PC-9 (cell line): ENCODE measurements at regions not wholly inside any gene's neighbourhood (a gene's known extent, or its start where the extent isn't known, plus 50 kb on each side); places are given as distances from the start of the nearest gene placed in this dataset.

ENCODE experiments used
- BruUV-seq: library from RNA; stranded (reverse); fragments of 400-500 nt; replicated peaks from 2 replicates; lab custom pipeline; 2021; lab: Mats Ljungman, UMichigan
- CTCF ChIA-PET: fragments of 300-600 bp; sonication (Branson Sonifier 250); formaldehyde crosslinking; loops from one replicate; lab custom pipeline; 2022; ENCODE audit warnings: antibody characterized with exemption; lab: Charles Lee
- POLR2A ChIA-PET: fragments of 300-600 bp; sonication (Branson Sonifier 250); formaldehyde crosslinking; loops from one replicate; lab custom pipeline; 2022; ENCODE audit warnings: antibody characterized with exemption; ENCODE audit not compliant: unreplicated experiment; lab: Charles Lee
- DNase-seq, 2 experiments: peaks; one replicate each; pipeline versions ENCODE4 v3.0.0 to v3.0.0-alpha.2; 2015 to 2022; ENCODE audit warnings: mixed read lengths in 1 of 2
- H2AFZ ChIP-seq: fragments of 200-600 bp; sonication (generic); 2 replicates; pipeline ENCODE4 v1.8.1; 2017; ENCODE audit warnings: antibody characterized with exemption
- H3F3A ChIP-seq: fragments of 200-600 bp; sonication (generic); 2 replicates; pipeline ENCODE4 v1.8.1; 2017; ENCODE audit warnings: antibody characterized with exemption, mild to moderate bottlenecking, low read depth; ENCODE audit not compliant: insufficient read depth
- H3K27ac ChIP-seq: fragments of 200-600 bp; sonication (generic); 2 replicates; pipeline ENCODE4 v1.6.1; 2016; ENCODE audit warnings: mixed run types
- H3K27me3 ChIP-seq: fragments of 200-600 bp; sonication (generic); 2 replicates; pipeline ENCODE4 v1.6.1; 2016; ENCODE audit warnings: low read depth, mixed run types; ENCODE audit not compliant: insufficient read depth
- H3K36me3 ChIP-seq: fragments of 200-600 bp; sonication (generic); 2 replicates; pipeline ENCODE4 v1.6.1; 2016; ENCODE audit warnings: low read depth, mixed run types
- H3K4me1 ChIP-seq: fragments of 200-600 bp; sonication (generic); replicated peaks from 2 replicates; pipeline ENCODE4 v1.6.1; 2016; ENCODE audit warnings: mixed run types; ENCODE audit not compliant: insufficient read depth
- H3K4me2 ChIP-seq: fragments of 200-600 bp; sonication (generic); 2 replicates; pipeline ENCODE4 v1.6.1; 2017; ENCODE audit warnings: mixed run types
- H3K4me3 ChIP-seq: fragments of 200-600 bp; sonication (generic); 2 replicates; pipeline ENCODE4 v1.6.1; 2016; ENCODE audit warnings: mixed run types
- H3K79me2 ChIP-seq: fragments of 200-600 bp; sonication (generic); 2 replicates; pipeline ENCODE4 v1.6.1; 2017; ENCODE audit warnings: low read depth, mixed run types
- H3K9me2 ChIP-seq: fragments of 200-600 bp; sonication (generic); 2 replicates; pipeline ENCODE4 v1.8.1; 2017; ENCODE audit warnings: mild to moderate bottlenecking; ENCODE audit not compliant: insufficient read depth
- H3K9me3 ChIP-seq: fragments of 200-600 bp; sonication (generic); 2 replicates; pipeline ENCODE4 v1.8.1; 2016; ENCODE audit warnings: low read depth; ENCODE audit not compliant: insufficient read depth
- H4K20me1 ChIP-seq: fragments of 200-600 bp; sonication (generic); 2 replicates; pipeline ENCODE4 v1.8.1; 2017; ENCODE audit not compliant: insufficient read depth
- CTCF ChIP-seq: fragments of 200-600 bp; sonication (generic); conservative IDR thresholded peaks from 2 replicates; pipeline ENCODE4 v1.6.1; 2017; ENCODE audit warnings: mixed run types, antibody characterized with exemption, mild to moderate bottlenecking, moderate library complexity
- EZH2 ChIP-seq: fragments of 200-600 bp; sonication (generic); IDR thresholded peaks from 2 replicates; pipeline ENCODE4 v1.8.0; 2017; ENCODE audit warnings: antibody characterized with exemption, low read depth
- intact Hi-C: fragments of 100-400 bp; cut with micrococcal nuclease; formaldehyde crosslinking; loops from one replicate; pipeline ENCODE4 v1.10.0; 2022; ENCODE audit not compliant: unreplicated experiment

GRCh38 chr14:42023452-42023851, 416.8 kb downstream of the LRFN5 start:
- ChIA-PET CTCF (no interaction called here), POLR2A (no interaction called here)
- no peaks in the 10 kb centered on the region for H4K20me1 ChIP-seq
- no peaks in the 10 kb centered on the region for H3K36me3 ChIP-seq
- TF ChIP-seq CTCF (no peak), EZH2 (no peak)
- H3K9me2 ChIP-seq = no peaks in the 10 kb centered on the region
- no peak overlapping the region for H3K4me3 ChIP-seq
- no peak for DNase-seq
- BruUV-seq = no TSS peak
- no peaks in the 10 kb centered on the region; the same call in 1 of the 2 replicates for H3K9me3 ChIP-seq
- H3K79me2 ChIP-seq = no peaks in the 10 kb centered on the region
- H3K27ac ChIP-seq = no peak overlapping the region
- H3K4me1 ChIP-seq = no peaks in the 10 kb centered on the region
- intact Hi-C loops = no loop called here
- no peaks in the 10 kb centered on the region for H3F3A ChIP-seq
- no peak overlapping the region for H3K4me2 ChIP-seq
- H3K27me3 ChIP-seq = no peaks in the 10 kb centered on the region
- H2AFZ ChIP-seq = no peak overlapping the region

- ChIA-PET POLR2A (no interaction called here), CTCF (no interaction called here)
- intact Hi-C loops = no loop called here
- Histone ChIP-seq H3K4me3 (no peak overlapping the region), H3K9me2 (no peaks in the 10 kb centered on the region; the same call in 1 of the 2 replicates), H3K4me1 (no peaks in the 10 kb centered on the region), H3K9me3 (no peaks in the 10 kb centered on the region), H3K36me3 (no peaks in the 10 kb centered on the region), H3K27me3 (no peaks in the 10 kb centered on the region), H3F3A (no peaks in the 10 kb centered on the region), H3K27ac (no peak overlapping the region), H3K79me2 (no peaks in the 10 kb centered on the region), H3K4me2 (no peak overlapping the region), H4K20me1 (no peaks in the 10 kb centered on the region), H2AFZ (no peak overlapping the region)
- BruUV-seq = no TSS peak
- TF ChIP-seq EZH2 = no peak
- no peak for TF ChIP-seq CTCF
- no peak for DNase-seq
Observed at GRCh38 chr14:42014301-42014700, 407.6 kb downstream of the LRFN5 start.

GRCh38 chr14:42013559-42013958, 406.9 kb downstream of the LRFN5 start:
- Histone ChIP-seq H3K79me2 (no peaks in the 10 kb centered on the region), H3K4me1 (no peaks in the 10 kb centered on the region), H3K4me3 (no peak overlapping the region), H3K27me3 (no peaks in the 10 kb centered on the region), H4K20me1 (no peaks in the 10 kb centered on the region), H3K9me3 (no peaks in the 10 kb centered on the region), H3K27ac (no peak overlapping the region), H2AFZ (no peak overlapping the region), H3K9me2 (no peaks in the 10 kb centered on the region; the same call in 1 of the 2 replicates), H3K36me3 (no peaks in the 10 kb centered on the region), H3F3A (no peaks in the 10 kb centered on the region), H3K4me2 (no peak overlapping the region)
- TF ChIP-seq EZH2 (no peak), CTCF (no peak)
- intact Hi-C loops = no loop called here
- ChIA-PET CTCF (no interaction called here), POLR2A (no interaction called here)
- DNase-seq = no peak
- no TSS peak for BruUV-seq
